Activated CD4-positive, alpha-beta T cell treated with anti-CD3 and anti-CD28 coated beads, Interleukin-2, amount 10 ng/mL, durations not matched to agents 24 days and 14 days (primary cell): ENCODE measurements at regions not wholly inside any gene's neighbourhood (a gene's known extent, or its start where the extent isn't known, plus 50 kb on each side); places are given as distances from the start of the nearest gene placed in this dataset.

Experiments
- DNase-seq: peaks from one replicate; pipeline ENCODE4 v3.0.0; 2022
- H3K27ac Mint-ChIP-seq: one replicate; pipeline ENCODE4 v1.8.0; 2022; ENCODE audit warnings: mild to moderate bottlenecking, mixed read lengths
- H3K27me3 Mint-ChIP-seq: one replicate; pipeline ENCODE4 v1.8.0; 2022; ENCODE audit warnings: mixed read lengths
- H3K36me3 Mint-ChIP-seq: one replicate; pipeline ENCODE4 v1.8.0; 2022; ENCODE audit warnings: low read depth, mild to moderate bottlenecking, mixed read lengths
- H3K4me1 Mint-ChIP-seq: one replicate; pipeline ENCODE4 v1.8.0; 2021; ENCODE audit warnings: mixed read lengths
- H3K4me3 Mint-ChIP-seq: one replicate; pipeline ENCODE4 v1.8.0; 2022; ENCODE audit warnings: mild to moderate bottlenecking, moderate library complexity, mixed read lengths
- H3K9me3 Mint-ChIP-seq: one replicate; pipeline ENCODE4 v1.8.0; 2021; ENCODE audit warnings: mixed read lengths
- intact Hi-C: fragments of 100-400 bp; cut with micrococcal nuclease; formaldehyde crosslinking; loops from one replicate; pipeline ENCODE4 v1.15.1; 2023

- Mint-ChIP-seq H3K9me3 (no peaks in the 10 kb centered on the region), H3K4me1 (no peaks in the 10 kb centered on the region), H3K36me3 (no peaks in the 10 kb centered on the region), H3K27me3 (peaks cover 12% of the 10 kb centered on the region), H3K4me3 (no peak overlapping the region), H3K27ac (no peak overlapping the region)
- no peak for DNase-seq
- intact Hi-C loops: no loop called here
Observed at GRCh38 chr2:204234879-204235278, 298.3 kb downstream of the ICOS start.

- no peaks in the 10 kb centered on the region for H3K36me3 Mint-ChIP-seq
- DNase-seq: no peak
- intact Hi-C loops: no loop called here
- no peaks in the 10 kb centered on the region for H3K9me3 Mint-ChIP-seq
- no peak overlapping the region for H3K27ac Mint-ChIP-seq
- no peaks in the 10 kb centered on the region for H3K4me1 Mint-ChIP-seq
- H3K4me3 Mint-ChIP-seq: no peak overlapping the region
- H3K27me3 Mint-ChIP-seq: peaks cover 6% of the 10 kb centered on the region
Observed at GRCh38 chr2:204237416-204237815, 300.9 kb downstream of the ICOS start.

- intact Hi-C loops: no loop called here
- peaks cover 4% of the 10 kb centered on the region for H3K27me3 Mint-ChIP-seq
- no peak for DNase-seq
- peaks cover 5% of the 10 kb centered on the region for H3K4me1 Mint-ChIP-seq
- H3K36me3 Mint-ChIP-seq: no peaks in the 10 kb centered on the region
- H3K4me3 Mint-ChIP-seq: no peak overlapping the region
- H3K27ac Mint-ChIP-seq: no peak overlapping the region
- H3K9me3 Mint-ChIP-seq: no peaks in the 10 kb centered on the region
Observed at GRCh38 chr2:204239411-204240165, 303.0 kb downstream of the ICOS start.

GRCh38 chr2:204240961-204241360 lies 304.3 kb upstream of the PARD3B start:
- DNase-seq: no peak
- H3K27me3 Mint-ChIP-seq: peaks cover 4% of the 10 kb centered on the region
- peaks cover 5% of the 10 kb centered on the region for H3K4me1 Mint-ChIP-seq
- H3K36me3 Mint-ChIP-seq: no peaks in the 10 kb centered on the region
- H3K4me3 Mint-ChIP-seq: no peak overlapping the region
- no peak overlapping the region for H3K27ac Mint-ChIP-seq
- intact Hi-C loops: no loop called here
- no peaks in the 10 kb centered on the region for H3K9me3 Mint-ChIP-seq

- no peak for DNase-seq
- intact Hi-C loops: no loop called here
- Mint-ChIP-seq H3K4me1 (no peaks in the 10 kb centered on the region), H3K27me3 (peaks cover 21% of the 10 kb centered on the region), H3K9me3 (no peaks in the 10 kb centered on the region), H3K4me3 (no peak overlapping the region), H3K36me3 (no peaks in the 10 kb centered on the region), H3K27ac (no peak overlapping the region)
Observed at GRCh38 chr2:204249437-204249836, 295.8 kb upstream of the PARD3B start.

GRCh38 chr2:204250692-204251091 lies 294.6 kb upstream of the PARD3B start:
- H3K27ac Mint-ChIP-seq: no peak overlapping the region
- no peaks in the 10 kb centered on the region for H3K4me1 Mint-ChIP-seq
- H3K36me3 Mint-ChIP-seq: no peaks in the 10 kb centered on the region
- DNase-seq: no peak
- H3K9me3 Mint-ChIP-seq: no peaks in the 10 kb centered on the region
- intact Hi-C loops: loop anchor here (10.0 kb wide), 1 partner anchor 106 kb away; no protein-coding TSS in a partner anchor
- no peak overlapping the region for H3K4me3 Mint-ChIP-seq
- peaks cover 24% of the 10 kb centered on the region for H3K27me3 Mint-ChIP-seq

- no peaks in the 10 kb centered on the region for H3K36me3 Mint-ChIP-seq
- H3K9me3 Mint-ChIP-seq: no peaks in the 10 kb centered on the region
- DNase-seq: no peak
Observed at GRCh38 chr2:204251158-204251997, 293.9 kb upstream of the PARD3B start.

GRCh38 chr2:204251998-204252376 lies 293.3 kb upstream of the PARD3B start:
- DNase-seq: no peak
- Mint-ChIP-seq H3K9me3 (no peaks in the 10 kb centered on the region), H3K4me1 (no peaks in the 10 kb centered on the region), H3K27me3 (peaks cover 24% of the 10 kb centered on the region), H3K4me3 (no peak overlapping the region), H3K36me3 (no peaks in the 10 kb centered on the region), H3K27ac (no peak overlapping the region)
- intact Hi-C loops: loop anchor here (10.0 kb wide), 1 partner anchor 107 kb away; no protein-coding TSS in a partner anchor

More at GRCh38 chr2:204251158-204251997, 293.9 kb upstream of the PARD3B start:
- intact Hi-C loops: loop anchor here (10.0 kb wide), 1 partner anchor 107 kb away; no protein-coding TSS in a partner anchor
- no peaks in the 10 kb centered on the region for H3K4me1 Mint-ChIP-seq
- peaks cover 24% of the 10 kb centered on the region for H3K27me3 Mint-ChIP-seq
- no peak overlapping the region for H3K27ac Mint-ChIP-seq
- no peak overlapping the region for H3K4me3 Mint-ChIP-seq

- no peak for DNase-seq
- H3K36me3 Mint-ChIP-seq: no peaks in the 10 kb centered on the region
- H3K9me3 Mint-ChIP-seq: no peaks in the 10 kb centered on the region
- peaks cover 28% of the 10 kb centered on the region for H3K27me3 Mint-ChIP-seq
- no peaks in the 10 kb centered on the region for H3K4me1 Mint-ChIP-seq
- intact Hi-C loops: loop anchor here (10.0 kb wide), 1 partner anchor 110 kb away; no protein-coding TSS in a partner anchor
- H3K27ac Mint-ChIP-seq: no peak overlapping the region
- no peak overlapping the region for H3K4me3 Mint-ChIP-seq
Observed at GRCh38 chr2:204255071-204255470, 290.2 kb upstream of the PARD3B start.

GRCh38 chr2:204255526-204255925 lies 289.7 kb upstream of the PARD3B start:
- no peaks in the 10 kb centered on the region for H3K9me3 Mint-ChIP-seq
- no peaks in the 10 kb centered on the region for H3K36me3 Mint-ChIP-seq
- peaks cover 28% of the 10 kb centered on the region for H3K27me3 Mint-ChIP-seq
- intact Hi-C loops: loop anchor here (10.0 kb wide), 1 partner anchor 111 kb away; no protein-coding TSS in a partner anchor
- H3K27ac Mint-ChIP-seq: no peak overlapping the region
- no peak for DNase-seq
- no peaks in the 10 kb centered on the region for H3K4me1 Mint-ChIP-seq
- H3K4me3 Mint-ChIP-seq: no peak overlapping the region

GRCh38 chr2:204257781-204258180 lies 287.5 kb upstream of the PARD3B start:
- Mint-ChIP-seq H3K27ac (no peak overlapping the region), H3K4me1 (no peaks in the 10 kb centered on the region)
- intact Hi-C loops: loop anchor here (10.0 kb wide), 1 partner anchor 113 kb away; no protein-coding TSS in a partner anchor

GRCh38 chr2:204258890-204259289 lies 286.4 kb upstream of the PARD3B start:
- Mint-ChIP-seq H3K9me3 (no peaks in the 10 kb centered on the region), H3K36me3 (no peaks in the 10 kb centered on the region), H3K4me3 (no peak overlapping the region), H3K27ac (no peak overlapping the region), H3K27me3 (peaks cover 32% of the 10 kb centered on the region), H3K4me1 (no peaks in the 10 kb centered on the region)
- DNase-seq: no peak
- intact Hi-C loops: loop anchor here (10.0 kb wide), 1 partner anchor 114 kb away; no protein-coding TSS in a partner anchor

More at GRCh38 chr2:204257781-204258180, 287.5 kb upstream of the PARD3B start:
- Mint-ChIP-seq H3K36me3 (no peaks in the 10 kb centered on the region), H3K27me3 (peaks cover 32% of the 10 kb centered on the region), H3K4me3 (no peak overlapping the region), H3K9me3 (no peaks in the 10 kb centered on the region)
- DNase-seq: no peak

GRCh38 chr2:204260162-204260877 lies 285.0 kb upstream of the PARD3B start:
- no peaks in the 10 kb centered on the region for H3K36me3 Mint-ChIP-seq
- H3K27me3 Mint-ChIP-seq: peaks cover 36% of the 10 kb centered on the region
- peak; percentile 80 for DNase-seq
- no peak overlapping the region for H3K4me3 Mint-ChIP-seq
- H3K4me1 Mint-ChIP-seq: no peaks in the 10 kb centered on the region
- intact Hi-C loops: loop anchor here (5.0 kb wide), 1 partner anchor 188 kb away; no protein-coding TSS in a partner anchor
- H3K9me3 Mint-ChIP-seq: no peaks in the 10 kb centered on the region
- no peak overlapping the region for H3K27ac Mint-ChIP-seq
